Kidney (tissue), 13 donors: ENCODE measurements at regions not wholly inside any gene's neighbourhood (a gene's known extent, or its start where the extent isn't known, plus 50 kb on each side); places are given as distances from the start of the nearest gene placed in this dataset.
A peak's percentile ranks its signal among the peaks of the same experiment; 100 is the strongest.

Source experiments
- DNase-seq, 5 donors: peaks; one replicate each; pipeline ENCODE4 v3.0.0-alpha.2; 2013 to 2020
- FAIRE-seq: peaks from 2 replicates; lab custom pipeline; 2012; peaks lifted over from hg19 to GRCh38; lab: Jason Lieb, UNC
- H3K27ac ChIP-seq, 2 donors: one replicate each; pipeline ENCODE4 v1.7.0; 2013; ENCODE audit warnings: low read depth in 2 of 2, low read length in 2 of 2, inconsistent platforms in 1 of 2
- H3K27me3 ChIP-seq: one replicate; pipeline ENCODE4 v1.7.1; 2013; ENCODE audit warnings: low read length, inconsistent platforms; ENCODE audit not compliant: control insufficient read depth, insufficient read depth
- H3K36me3 ChIP-seq, 3 donors: one replicate each; pipeline versions ENCODE4 v1.7.0 to v1.7.1; 2013; ENCODE audit warnings: low read length in 3 of 3, control low read depth in 1 of 3, inconsistent platforms in 1 of 3; ENCODE audit not compliant: insufficient read depth in 3 of 3, control insufficient read depth in 2 of 3
- H3K4me1 ChIP-seq, 3 donors: one replicate each; pipeline versions ENCODE4 v1.7.0 to v1.7.1; 2013; ENCODE audit warnings: low read length in 3 of 3, inconsistent platforms in 1 of 3, low read depth in 1 of 3; ENCODE audit not compliant: control insufficient read depth in 2 of 3, insufficient read depth in 2 of 3
- H3K4me3 ChIP-seq, 3 donors: one replicate each; pipeline versions ENCODE4 v1.7.0 to v1.8.1; 2013; ENCODE audit warnings: low read length in 3 of 3, control low read depth in 1 of 3, inconsistent platforms in 1 of 3
- H3K9ac ChIP-seq, 3 donors: one replicate each; pipeline versions ENCODE4 v1.7.0 to v1.7.1; 2013; ENCODE audit warnings: low read length in 3 of 3, control low read depth in 1 of 3, inconsistent platforms in 1 of 3
- H3K9me3 ChIP-seq, 3 donors: one replicate each; pipeline versions ENCODE4 v1.7.0 to v1.7.1; 2013; ENCODE audit warnings: low read length in 3 of 3, control low read depth in 1 of 3, inconsistent platforms in 1 of 3; ENCODE audit not compliant: control insufficient read depth in 2 of 3, insufficient read depth in 1 of 3
- intact Hi-C: fragments of 100-400 bp; cut with DNase I; formaldehyde crosslinking; loops from one replicate; pipeline ENCODE4 v1.11.1; 2022
- TF ChIP-seq, protein P1 (sequence below): IDR thresholded peaks from 3 replicates; pipeline ENCODE4 v1.5.1; 2012; ENCODE audit warnings: mild to moderate bottlenecking, moderate library complexity, borderline replicate concordance; ENCODE audit not compliant: insufficient read depth; ENCODE audit errors: extremely low read depth
- donor health status: control.
- donor health status: control.
- donor health status: control.
- donor health status: control.
- donor health status: control.
- donor health status: DM: yes; HTN: yes; CAD: no.
- donor health status: Normal renal cell carcinoma (clear cell type).

GRCh38 chr1:36570478-36571060 lies 87.9 kb upstream of the CSF3R start:
- no peaks in the 10 kb centered on the region for H3K27me3 ChIP-seq
- no peaks in the 10 kb centered on the region for H3K9me3 ChIP-seq
- H3K4me1 ChIP-seq, result no peaks in the 10 kb centered on the region
- intact Hi-C loops, result no loop called here
- no peak overlapping the region for H3K9ac ChIP-seq
- H3K4me3 ChIP-seq, result no peak overlapping the region
- TF ChIP-seq, protein P1, sequence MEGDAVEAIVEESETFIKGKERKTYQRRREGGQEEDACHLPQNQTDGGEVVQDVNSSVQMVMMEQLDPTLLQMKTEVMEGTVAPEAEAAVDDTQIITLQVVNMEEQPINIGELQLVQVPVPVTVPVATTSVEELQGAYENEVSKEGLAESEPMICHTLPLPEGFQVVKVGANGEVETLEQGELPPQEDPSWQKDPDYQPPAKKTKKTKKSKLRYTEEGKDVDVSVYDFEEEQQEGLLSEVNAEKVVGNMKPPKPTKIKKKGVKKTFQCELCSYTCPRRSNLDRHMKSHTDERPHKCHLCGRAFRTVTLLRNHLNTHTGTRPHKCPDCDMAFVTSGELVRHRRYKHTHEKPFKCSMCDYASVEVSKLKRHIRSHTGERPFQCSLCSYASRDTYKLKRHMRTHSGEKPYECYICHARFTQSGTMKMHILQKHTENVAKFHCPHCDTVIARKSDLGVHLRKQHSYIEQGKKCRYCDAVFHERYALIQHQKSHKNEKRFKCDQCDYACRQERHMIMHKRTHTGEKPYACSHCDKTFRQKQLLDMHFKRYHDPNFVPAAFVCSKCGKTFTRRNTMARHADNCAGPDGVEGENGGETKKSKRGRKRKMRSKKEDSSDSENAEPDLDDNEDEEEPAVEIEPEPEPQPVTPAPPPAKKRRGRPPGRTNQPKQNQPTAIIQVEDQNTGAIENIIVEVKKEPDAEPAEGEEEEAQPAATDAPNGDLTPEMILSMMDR, result no peak
- no peak for FAIRE-seq
- no peak overlapping the region for H3K27ac ChIP-seq
- DNase-seq, result no peak
- no peaks in the 10 kb centered on the region for H3K36me3 ChIP-seq

- Histone ChIP-seq H3K27me3 (no peaks in the 10 kb centered on the region), H3K9me3 (no peaks in the 10 kb centered on the region), H3K4me3 (no peak overlapping the region), H3K4me1 (no peaks in the 10 kb centered on the region), H3K27ac (no peak overlapping the region), H3K36me3 (no peaks in the 10 kb centered on the region), H3K9ac (no peak overlapping the region)
- FAIRE-seq (no peak), DNase-seq (peak in 3 of 5 donors; percentile 28 to 53 (median 48))
- intact Hi-C loops, result no loop called here
- TF ChIP-seq, protein P1, result no peak
Measured at GRCh38 chr1:36570006-36570405, 87.3 kb upstream of the CSF3R start.

DNA sequence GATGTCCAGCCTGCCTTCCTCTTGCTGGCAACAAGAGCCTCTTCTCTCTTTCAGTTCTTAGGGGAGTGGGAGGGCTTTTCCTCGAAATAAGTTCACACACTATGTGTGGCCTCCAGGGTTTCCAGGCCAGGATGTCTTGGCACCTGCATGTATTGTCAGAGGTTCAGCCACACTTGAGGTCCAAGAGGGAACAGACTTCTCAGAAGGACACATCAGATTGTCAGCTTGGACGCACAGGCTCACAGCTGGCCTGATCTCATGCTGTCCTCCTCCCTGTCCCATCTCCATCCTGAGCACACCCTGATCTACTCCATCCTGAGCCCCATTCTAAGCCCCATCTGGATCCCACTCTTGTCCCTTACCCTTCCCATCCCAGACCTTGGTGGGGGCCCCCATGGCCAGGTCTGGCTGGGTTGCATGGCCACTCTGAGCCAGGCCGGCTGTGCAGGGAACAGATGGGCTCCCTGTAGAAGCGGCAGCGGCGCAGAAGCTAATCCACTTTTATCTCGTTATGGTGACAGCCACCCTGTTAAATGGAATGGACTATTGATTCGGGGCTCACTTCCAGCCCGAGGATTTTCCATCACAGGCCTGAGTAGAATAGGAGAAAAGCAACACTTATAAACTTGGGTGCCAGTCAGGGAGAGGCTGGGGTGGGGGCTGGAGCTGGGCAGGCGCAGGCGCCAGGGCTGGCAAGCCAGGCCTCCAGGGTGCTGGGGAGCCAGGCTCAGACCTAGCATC lies 85.1 kb upstream of the CSF3R start:
- H3K4me1 ChIP-seq, result no peaks in the 10 kb centered on the region
- H3K27me3 ChIP-seq, result no peaks in the 10 kb centered on the region
- H3K36me3 ChIP-seq, result no peaks in the 10 kb centered on the region
- no peak overlapping the region for H3K9ac ChIP-seq
- no peak overlapping the region for H3K4me3 ChIP-seq
- intact Hi-C loops, result no loop called here
- FAIRE-seq (no peak), DNase-seq (peak in 1 of 5 donors; percentile 29)
- TF ChIP-seq, protein P1, result no peak
- H3K9me3 ChIP-seq, result no peaks in the 10 kb centered on the region
- H3K27ac ChIP-seq, result no peak overlapping the region
